ENCODE measurements at regions not wholly inside any gene's neighbourhood (a gene's known extent, or its start where the extent isn't known, plus 50 kb on each side); places are given as distances from the start of the nearest gene placed in this dataset.

- DNase-seq (no peak), ATAC-seq (no peak)
- H3K4me3 ChIP-seq, result no peak overlapping the region
- TF ChIP-seq CTCF (IDR thresholded peaks at IDR 0.05), result no peak
- intact Hi-C loops (cut with DNase I, micrococcal nuclease), result no loop called here
- H3K36me3 ChIP-seq (ENCODE audit: low read depth), result no peaks in the 10 kb centered on the region
- no peaks in the 10 kb centered on the region for H3K9me3 ChIP-seq
- no peaks in the 10 kb centered on the region for H3K4me1 ChIP-seq (ENCODE audit: low read depth)
Observed at GRCh38 chr2:182621810-182622209, 94.2 kb upstream of the DNAJC10 start.

- H3K36me3 ChIP-seq (ENCODE audit: low read depth), result no peaks in the 10 kb centered on the region
- TF ChIP-seq CTCF (IDR thresholded peaks at IDR 0.05), result no peak
- H3K4me1 ChIP-seq (ENCODE audit: low read depth), result no peaks in the 10 kb centered on the region
- no peak for ATAC-seq
- no peaks in the 10 kb centered on the region for H3K9me3 ChIP-seq
- H3K4me3 ChIP-seq, result no peak overlapping the region
- DNase-seq, result no peak
- intact Hi-C loops (cut with DNase I, micrococcal nuclease), result no loop called here
Observed at GRCh38 chr2:182622231-182622630, 93.8 kb upstream of the DNAJC10 start.

GRCh38 chr2:182625814-182626213 lies 90.2 kb upstream of the DNAJC10 start:
- no peak for TF ChIP-seq CTCF (IDR thresholded peaks at IDR 0.05)
- H3K9me3 ChIP-seq, result no peaks in the 10 kb centered on the region
- H3K4me1 ChIP-seq (ENCODE audit: low read depth), result no peaks in the 10 kb centered on the region
- no peak overlapping the region for H3K4me3 ChIP-seq
- DNase-seq, result no peak
- ATAC-seq, result no peak
- intact Hi-C loops (cut with DNase I, micrococcal nuclease), result no loop called here
- no peaks in the 10 kb centered on the region for H3K36me3 ChIP-seq (ENCODE audit: low read depth)

- no peaks in the 10 kb centered on the region for H3K4me1 ChIP-seq (ENCODE audit: low read depth)
- intact Hi-C loops (cut with DNase I, micrococcal nuclease), result no loop called here
- TF ChIP-seq CTCF (IDR thresholded peaks at IDR 0.05), result no peak
- no peak overlapping the region for H3K4me3 ChIP-seq
- ATAC-seq (no peak), DNase-seq (no peak)
- H3K36me3 ChIP-seq (ENCODE audit: low read depth), result no peaks in the 10 kb centered on the region
- H3K9me3 ChIP-seq, result no peaks in the 10 kb centered on the region
Observed at GRCh38 chr2:182628916-182629315, 87.1 kb upstream of the DNAJC10 start.

- Histone ChIP-seq H3K9me3 (no peaks in the 10 kb centered on the region), H3K36me3 (ENCODE audit: low read depth) (no peaks in the 10 kb centered on the region), H3K4me1 (ENCODE audit: low read depth) (no peaks in the 10 kb centered on the region), H3K4me3 (no peak overlapping the region)
- no peak for DNase-seq
- intact Hi-C loops (cut with DNase I, micrococcal nuclease), result no loop called here
- no peak for TF ChIP-seq CTCF (IDR thresholded peaks at IDR 0.05)
- no peak for ATAC-seq
Observed at GRCh38 chr2:182630207-182630606, 85.8 kb upstream of the DNAJC10 start.

GRCh38 chr2:182631299-182631698 lies 84.8 kb upstream of the DNAJC10 start:
- no peak for ATAC-seq
- H3K4me1 ChIP-seq (ENCODE audit: low read depth), result no peaks in the 10 kb centered on the region
- DNase-seq, result no peak
- intact Hi-C loops (cut with DNase I, micrococcal nuclease), result no loop called here
- no peaks in the 10 kb centered on the region for H3K9me3 ChIP-seq
- TF ChIP-seq CTCF (IDR thresholded peaks at IDR 0.05), result no peak
- H3K36me3 ChIP-seq (ENCODE audit: low read depth), result no peaks in the 10 kb centered on the region
- no peak overlapping the region for H3K4me3 ChIP-seq

Data from mucosa of descending colon (tissue), 3 donors.